ENCODE measurements at regions not wholly inside any gene's neighbourhood (a gene's known extent, or its start where the extent isn't known, plus 50 kb on each side); places are given as distances from the start of the nearest gene placed in this dataset.
"Not testable (repeated sequence)": the region's sequence is repeated elsewhere in the genome, so short reads cannot be mapped to it uniquely, and the experiment has no call there.

DNA sequence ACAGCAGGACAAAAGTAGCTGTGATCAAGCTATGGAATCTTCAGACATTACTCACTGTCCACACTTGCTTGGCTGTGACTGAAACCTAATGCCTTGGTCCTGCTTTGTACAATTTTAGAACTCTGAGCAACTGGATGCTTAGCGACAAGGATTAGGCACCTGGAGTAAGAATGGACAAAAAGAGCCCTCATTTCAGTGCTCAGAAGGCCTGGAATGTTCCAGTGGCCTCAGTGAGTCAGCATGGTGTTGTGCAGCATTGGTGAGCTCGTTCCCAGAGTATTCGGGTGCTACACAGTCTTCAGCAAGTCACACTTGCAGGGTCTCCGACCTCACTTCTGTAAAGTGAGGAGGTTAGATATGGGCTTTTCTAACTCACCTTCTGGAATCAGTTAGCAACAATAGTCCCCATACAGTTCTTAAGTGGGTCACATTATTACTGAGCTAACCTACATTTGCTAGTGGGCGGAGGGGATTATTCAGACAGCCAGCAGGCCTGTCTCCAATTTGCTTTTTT is 108.0 kb upstream of the MDM1 start:
- Histone ChIP-seq H3K27me3 (ENCODE audit: control insufficient read depth, insufficient read depth, low read length, poor library complexity, severe bottlenecking) (no peaks in the 10 kb centered on the region), H3K27ac (ENCODE audit: low read depth, low read length) (no peak overlapping the region), H3K4me1 (ENCODE audit: control insufficient read depth, insufficient read depth, low read length) (peaks cover 10% of the 10 kb centered on the region), H3K9me3 (ENCODE audit: control insufficient read depth, low read length) (peaks cover 20% of the 10 kb centered on the region), H3K4me3 (ENCODE audit: low read length) (no peak overlapping the region), H3K36me3 (ENCODE audit: control insufficient read depth, insufficient read depth, low read length) (no peaks in the 10 kb centered on the region), H3K9ac (ENCODE audit: extremely low read depth, low read length, poor library complexity, severe bottlenecking) (no peak overlapping the region)
- no peak overlapping the region for H3K4me3 Mint-ChIP-seq
- H3K36me3 Mint-ChIP-seq (ENCODE audit: low read depth): peaks cover 7% of the 10 kb centered on the region
- no peak overlapping the region for H3K27ac Mint-ChIP-seq
- H3K27me3 Mint-ChIP-seq (ENCODE audit: insufficient read depth): no peaks in the 10 kb centered on the region
- peaks cover 38% of the 10 kb centered on the region for H3K4me1 Mint-ChIP-seq
- peaks cover 24% of the 10 kb centered on the region for H3K9me3 Mint-ChIP-seq
- DNase-seq: no peak
- WGBS, 2 experiments (ENCODE audit: insufficient coverage in 1 of 2, insufficient read length in 1 of 2): 80 to 95% methylated on average over 2 to 5 of the region's 5 CpGs
- TF ChIP-seq, protein P1, sequence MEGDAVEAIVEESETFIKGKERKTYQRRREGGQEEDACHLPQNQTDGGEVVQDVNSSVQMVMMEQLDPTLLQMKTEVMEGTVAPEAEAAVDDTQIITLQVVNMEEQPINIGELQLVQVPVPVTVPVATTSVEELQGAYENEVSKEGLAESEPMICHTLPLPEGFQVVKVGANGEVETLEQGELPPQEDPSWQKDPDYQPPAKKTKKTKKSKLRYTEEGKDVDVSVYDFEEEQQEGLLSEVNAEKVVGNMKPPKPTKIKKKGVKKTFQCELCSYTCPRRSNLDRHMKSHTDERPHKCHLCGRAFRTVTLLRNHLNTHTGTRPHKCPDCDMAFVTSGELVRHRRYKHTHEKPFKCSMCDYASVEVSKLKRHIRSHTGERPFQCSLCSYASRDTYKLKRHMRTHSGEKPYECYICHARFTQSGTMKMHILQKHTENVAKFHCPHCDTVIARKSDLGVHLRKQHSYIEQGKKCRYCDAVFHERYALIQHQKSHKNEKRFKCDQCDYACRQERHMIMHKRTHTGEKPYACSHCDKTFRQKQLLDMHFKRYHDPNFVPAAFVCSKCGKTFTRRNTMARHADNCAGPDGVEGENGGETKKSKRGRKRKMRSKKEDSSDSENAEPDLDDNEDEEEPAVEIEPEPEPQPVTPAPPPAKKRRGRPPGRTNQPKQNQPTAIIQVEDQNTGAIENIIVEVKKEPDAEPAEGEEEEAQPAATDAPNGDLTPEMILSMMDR (conservative IDR thresholded peaks at IDR 0.05): no peak

DNA sequence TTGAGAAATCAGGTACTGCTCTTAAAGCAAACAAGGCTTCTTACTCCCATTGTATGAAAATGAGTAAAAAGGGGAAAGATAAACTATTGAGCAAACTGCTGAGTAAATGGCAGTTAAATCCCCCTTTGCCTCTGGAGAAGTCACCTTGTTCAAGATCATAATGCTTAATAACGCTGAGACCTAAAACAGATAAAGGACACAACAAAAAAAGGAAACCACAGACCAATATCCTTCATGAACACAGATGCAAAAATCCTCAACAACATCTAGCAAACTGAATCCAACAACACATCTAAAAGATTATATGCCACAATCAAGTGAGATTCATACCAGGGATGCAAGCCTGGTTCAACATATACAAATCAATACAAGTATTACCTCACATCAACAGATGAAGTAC is 109.0 kb upstream of the MDM1 start:
- Histone ChIP-seq H3K9ac (ENCODE audit: extremely low read depth, low read length, poor library complexity, severe bottlenecking) (no peak overlapping the region), H3K4me1 (ENCODE audit: control insufficient read depth, insufficient read depth, low read length) (peaks cover 10% of the 10 kb centered on the region), H3K36me3 (ENCODE audit: control insufficient read depth, insufficient read depth, low read length) (no peaks in the 10 kb centered on the region), H3K27me3 (ENCODE audit: control insufficient read depth, insufficient read depth, low read length, poor library complexity, severe bottlenecking) (no peaks in the 10 kb centered on the region), H3K9me3 (ENCODE audit: control insufficient read depth, low read length) (peaks cover 14% of the 10 kb centered on the region), H3K27ac (ENCODE audit: low read depth, low read length) (no peak overlapping the region), H3K4me3 (ENCODE audit: low read length) (no peak overlapping the region)
- 81% methylated on average over 1 of the region's 1 CpG; no CpG with 5 or more reads in 1 of the 2 experiments for WGBS, 2 experiments (ENCODE audit: insufficient coverage in 1 of 2, insufficient read length in 1 of 2)
- H3K27me3 Mint-ChIP-seq (ENCODE audit: insufficient read depth): no peaks in the 10 kb centered on the region
- no peak for DNase-seq
- TF ChIP-seq, protein P1 (conservative IDR thresholded peaks at IDR 0.05): no peak
- H3K36me3 Mint-ChIP-seq (ENCODE audit: low read depth): peaks cover 4% of the 10 kb centered on the region
- peak overlapping the region; percentile 8 for H3K4me3 Mint-ChIP-seq
- H3K27ac Mint-ChIP-seq: peak overlapping the region; percentile 62
- H3K4me1 Mint-ChIP-seq: peaks cover 46% of the 10 kb centered on the region
- H3K9me3 Mint-ChIP-seq: peaks cover 20% of the 10 kb centered on the region

DNA sequence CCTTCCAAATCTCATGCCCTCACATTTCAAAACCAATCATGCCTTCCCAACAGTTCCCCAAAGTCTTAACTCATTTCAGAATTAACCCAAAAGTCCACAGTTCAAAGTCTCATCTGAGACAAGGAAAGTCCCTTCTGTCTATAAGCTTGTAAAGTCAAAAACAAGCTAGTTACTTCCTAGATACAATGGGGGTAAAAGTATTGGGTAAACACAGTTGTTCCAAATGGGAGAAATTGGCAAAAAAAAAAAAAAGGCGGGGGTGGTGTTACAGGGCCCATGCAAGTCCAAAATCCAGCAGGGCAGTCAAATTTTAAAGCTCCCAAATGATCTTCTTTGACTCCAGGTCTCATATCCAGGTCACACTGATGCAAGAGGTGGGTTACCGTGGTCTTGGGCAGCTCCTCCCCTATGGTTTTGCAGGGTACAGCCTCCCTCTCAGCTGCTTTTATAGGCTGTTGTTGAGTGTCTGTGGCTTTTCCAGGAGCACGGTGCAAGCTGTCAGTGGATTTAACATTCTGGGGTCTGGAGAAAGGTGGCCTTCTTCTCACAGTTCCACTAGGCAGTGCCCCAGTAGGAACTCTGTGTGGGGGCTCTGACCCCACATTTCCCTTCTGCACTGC is 110.3 kb upstream of the MDM1 start:
- Mint-ChIP-seq H3K4me1 (peaks cover 57% of the 10 kb centered on the region), H3K9me3 (peaks cover 20% of the 10 kb centered on the region)
- Histone ChIP-seq H3K4me1 (ENCODE audit: control insufficient read depth, insufficient read depth, low read length) (peaks cover 14% of the 10 kb centered on the region), H3K9me3 (ENCODE audit: control insufficient read depth, low read length) (peaks cover 14% of the 10 kb centered on the region)
- H3K27ac ChIP-seq (ENCODE audit: low read depth, low read length); H3K36me3 Mint-ChIP-seq (ENCODE audit: low read depth); H3K27ac Mint-ChIP-seq; H3K36me3 ChIP-seq (ENCODE audit: control insufficient read depth, insufficient read depth, low read length); H3K27me3 ChIP-seq (ENCODE audit: control insufficient read depth, insufficient read depth, low read length, poor library complexity, severe bottlenecking); H3K27me3 Mint-ChIP-seq (ENCODE audit: insufficient read depth); H3K4me3 ChIP-seq (ENCODE audit: low read length); DNase-seq; H3K9ac ChIP-seq (ENCODE audit: extremely low read depth, low read length, poor library complexity, severe bottlenecking); H3K4me3 Mint-ChIP-seq: not testable (repeated sequence)
- WGBS, 2 experiments (ENCODE audit: insufficient coverage in 1 of 2, insufficient read length in 1 of 2): 88% methylated on average over 3 of the region's 3 CpGs; no CpG with 5 or more reads in 1 of the 2 experiments

DNA sequence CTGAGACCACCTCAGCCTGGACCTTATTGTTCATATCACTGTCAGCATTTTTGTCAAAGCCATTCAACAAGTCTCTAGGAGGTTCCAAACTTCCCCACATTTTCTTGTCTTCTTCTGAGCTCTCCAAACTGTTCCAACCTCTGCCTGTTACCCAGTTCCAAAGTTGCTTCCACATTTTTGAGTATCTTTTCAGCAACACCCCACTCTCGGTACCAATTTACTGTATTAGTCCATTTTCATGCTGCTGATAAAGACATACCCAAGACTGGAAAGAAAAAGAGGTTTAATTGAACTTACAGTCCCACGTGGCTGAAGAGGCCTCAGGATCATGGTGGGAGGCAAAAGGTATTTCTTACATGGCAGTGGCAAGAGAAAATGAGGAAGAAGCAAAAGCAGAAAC is 111.5 kb upstream of the MDM1 start:
- peaks cover 16% of the 10 kb centered on the region for H3K9me3 ChIP-seq (ENCODE audit: control insufficient read depth, low read length)
- not testable (repeated sequence) for H3K36me3 Mint-ChIP-seq (ENCODE audit: low read depth); DNase-seq; H3K27me3 ChIP-seq (ENCODE audit: control insufficient read depth, insufficient read depth, low read length, poor library complexity, severe bottlenecking); H3K27me3 Mint-ChIP-seq (ENCODE audit: insufficient read depth); H3K27ac ChIP-seq (ENCODE audit: low read depth, low read length); H3K27ac Mint-ChIP-seq; H3K4me3 Mint-ChIP-seq; H3K36me3 ChIP-seq (ENCODE audit: control insufficient read depth, insufficient read depth, low read length); H3K9ac ChIP-seq (ENCODE audit: extremely low read depth, low read length, poor library complexity, severe bottlenecking)
- H3K9me3 Mint-ChIP-seq: peaks cover 20% of the 10 kb centered on the region
- peaks cover 14% of the 10 kb centered on the region for H3K4me1 ChIP-seq (ENCODE audit: control insufficient read depth, insufficient read depth, low read length)
- 83 to 100% methylated on average over 2 of the region's 2 CpGs for WGBS, 2 experiments (ENCODE audit: insufficient coverage in 1 of 2, insufficient read length in 1 of 2)
- peak overlapping the region; percentile 59 for H3K4me3 ChIP-seq (ENCODE audit: low read length)
- peaks cover 55% of the 10 kb centered on the region for H3K4me1 Mint-ChIP-seq
